A549 (cell line): ENCODE measurements at regions not wholly inside any gene's neighbourhood (a gene's known extent, or its start where the extent isn't known, plus 50 kb on each side); places are given as distances from the start of the nearest gene placed in this dataset.

Experiments used
- ATAC-seq, 2 experiments: fragments of 200-7000 bp in 1 of 2; fragments of >200 bp in 1 of 2; cut with Nextera tagmentation in 1 of 2; cut with Tn5 transposase in 1 of 2; 3 replicates each; pipeline versions ENCODE4 v1.8.0 to v1.9.1; 2018 to 2020; ENCODE audit warnings: mild to moderate bottlenecking in 1 of 2, moderate library complexity in 1 of 2
- CTCF ChIA-PET: fragments of 300-600 bp; sonication (Branson Sonifier 250); formaldehyde crosslinking; extraction: SDS; loops from one replicate; lab custom pipeline; 2021; ENCODE audit warnings: antibody characterized with exemption, inconsistent platforms; lab: Yijun Ruan, JAX
- POLR2A ChIA-PET: fragments of 350-600 bp; formaldehyde crosslinking; extraction: SDS; loops from one replicate; lab custom pipeline; 2021; ENCODE audit warnings: antibody characterized with exemption, inconsistent platforms; lab: Yijun Ruan, JAX
- DNase-seq, 2 experiments: peaks; one replicate each; pipeline versions ENCODE4 v3.0.0 to v3.0.0-alpha.2; 2011 to 2016; ENCODE audit warnings: low read depth in 1 of 2, low spot score in 1 of 2
- FAIRE-seq: peaks from 2 replicates; lab custom pipeline; 2011; peaks lifted over from hg19 to GRCh38; lab: Jason Lieb, UNC
- H3K27ac ChIP-seq, 2 experiments: fragments of >200 bp; sonication (Bioruptor Twin); formaldehyde crosslinking; 3 replicates each; pipeline ENCODE4 v1.5.1; 2016 to 2017
- H3K4me1 ChIP-seq: fragments of >200 bp; sonication (Bioruptor Twin); formaldehyde crosslinking; 3 replicates; pipeline ENCODE4 v1.6.1; 2016
- H3K4me2 ChIP-seq: fragments of >200 bp; sonication (Bioruptor Twin); formaldehyde crosslinking; 3 replicates; pipeline ENCODE4 v1.6.1; 2016
- H3K4me3 ChIP-seq: fragments of >200 bp; sonication (Bioruptor Twin); formaldehyde crosslinking; 3 replicates; pipeline ENCODE4 v1.5.1; 2016
- H3K9me3 ChIP-seq: fragments of >200 bp; sonication (Bioruptor Twin); formaldehyde crosslinking; 3 replicates; pipeline ENCODE4 v1.6.1; 2016
- ESRRA ChIP-seq: fragments of 150-350 bp; IDR thresholded peaks from 2 replicates; pipeline ENCODE4 v1.6.1; 2014; ENCODE audit warnings: mild to moderate bottlenecking, low read length, borderline replicate concordance
- FOSL2 ChIP-seq, 2 experiments: fragments of 450-650 bp in 1 of 2; fragments of >200 bp in 1 of 2; sonication (Bioruptor Twin) in 1 of 2; formaldehyde crosslinking; IDR thresholded peaks; 2 replicates each; pipeline versions ENCODE4 v1.5.0 to v1.6.1; 2016 to 2020; ENCODE audit warnings: mild to moderate bottlenecking in 1 of 2, moderate library complexity in 1 of 2
- HEYL ChIP-seq: fragments of 250-450 bp; sonication (Bioruptor Pico); IDR thresholded peaks from 2 replicates; pipeline ENCODE4 v1.8.0; 2021; ENCODE audit warnings: mild to moderate bottlenecking, moderate library complexity
- HMGXB4 ChIP-seq: fragments of 250-450 bp; sonication (Bioruptor Pico); IDR thresholded peaks from 2 replicates; pipeline ENCODE4 v1.5.0; 2021; ENCODE audit warnings: mild to moderate bottlenecking, moderate library complexity, borderline replicate concordance
- HOXB13 ChIP-seq: fragments of 250-450 bp; sonication (Bioruptor Pico); IDR thresholded peaks from 2 replicates; pipeline ENCODE4 v1.5.0; 2020; ENCODE audit warnings: low read depth, mild to moderate bottlenecking, moderate library complexity
- KDM5A ChIP-seq: fragments of 200-600 bp; sonication (generic); IDR thresholded peaks from 2 replicates; pipeline ENCODE4 v1.6.1; 2016; ENCODE audit warnings: antibody characterized with exemption, mild to moderate bottlenecking
- MYC ChIP-seq: IDR thresholded peaks from 2 replicates; pipeline ENCODE4 v1.6.1; 2012; ENCODE audit warnings: mild to moderate bottlenecking, inconsistent platforms, low read length, improper control_type of control experiment, borderline replicate concordance
- NFE2L2 ChIP-seq: fragments of 150-350 bp; conservative IDR thresholded peaks from 2 replicates; pipeline ENCODE4 v1.6.1; 2014; ENCODE audit warnings: low read length
- NR3C1 ChIP-seq: fragments of >200 bp; sonication (Bioruptor Twin); formaldehyde crosslinking; IDR thresholded peaks from 3 replicates; pipeline ENCODE4 v1.6.1; 2017
- PBX3 ChIP-seq: IDR thresholded peaks from 2 replicates; pipeline ENCODE4 v1.6.1; 2012
- POLR2A ChIP-seq: IDR thresholded peaks from 2 replicates; pipeline ENCODE4 v1.6.1; 2012; ENCODE audit warnings: mild to moderate bottlenecking, low read length
- POLR2AphosphoS2 ChIP-seq: conservative IDR thresholded peaks from 2 replicates; pipeline ENCODE4 v1.6.1; 2012; ENCODE audit warnings: low read length, improper control_type of control experiment, inconsistent platforms
- RNF2 ChIP-seq: fragments of 200-600 bp; sonication (generic); IDR thresholded peaks from 2 replicates; pipeline ENCODE4 v1.6.1; 2016; ENCODE audit warnings: low read depth, mild to moderate bottlenecking, antibody characterized with exemption, moderate library complexity, borderline replicate concordance
- TFCP2L1 ChIP-seq: fragments of 250-450 bp; sonication (Bioruptor Pico); IDR thresholded peaks from 2 replicates; pipeline ENCODE4 v1.5.0; 2021; ENCODE audit warnings: mild to moderate bottlenecking
- ZC3H11A ChIP-seq: fragments of 450-650 bp; IDR thresholded peaks from 2 replicates; pipeline ENCODE4 v1.6.1; 2014; ENCODE audit warnings: antibody characterized with exemption, mild to moderate bottlenecking
- ZFP36 ChIP-seq: fragments of 450-650 bp; IDR thresholded peaks from 2 replicates; pipeline ENCODE4 v1.6.1; 2014; ENCODE audit warnings: borderline replicate concordance; ENCODE audit not compliant: partially characterized antibody
- ZSCAN20 ChIP-seq: fragments of 250-450 bp; sonication (Bioruptor Pico); IDR thresholded peaks from 2 replicates; pipeline ENCODE4 v1.8.0; 2022; ENCODE audit warnings: mild to moderate bottlenecking, moderate library complexity
- WGBS: methylation state at CpG from one replicate; pipeline ENCODE4 v1.1.6; 2017; ENCODE audit errors: missing lambda C conversion rate; 5-methylcytosine and 5-hydroxymethylcytosine counted together
- TF ChIP-seq, protein P1 (sequence below): fragments of >200 bp; sonication (Bioruptor Twin); formaldehyde crosslinking; IDR thresholded peaks from 2 replicates; pipeline ENCODE4 v1.6.1; 2016
- TF ChIP-seq, protein P2 (sequence below): IDR thresholded peaks from 2 replicates; pipeline ENCODE4 v1.6.1; 2012
- TF ChIP-seq, protein P3 (sequence below): fragments of >200 bp; sonication (Bioruptor Twin); formaldehyde crosslinking; IDR thresholded peaks from 3 replicates; pipeline ENCODE4 v1.6.1; 2016
- TF ChIP-seq, protein P4 (sequence below): fragments of 200-600 bp; sonication (generic); IDR thresholded peaks from 2 replicates; pipeline ENCODE4 v1.6.1; 2016; ENCODE audit warnings: antibody characterized with exemption, mild to moderate bottlenecking, moderate library complexity

DNA sequence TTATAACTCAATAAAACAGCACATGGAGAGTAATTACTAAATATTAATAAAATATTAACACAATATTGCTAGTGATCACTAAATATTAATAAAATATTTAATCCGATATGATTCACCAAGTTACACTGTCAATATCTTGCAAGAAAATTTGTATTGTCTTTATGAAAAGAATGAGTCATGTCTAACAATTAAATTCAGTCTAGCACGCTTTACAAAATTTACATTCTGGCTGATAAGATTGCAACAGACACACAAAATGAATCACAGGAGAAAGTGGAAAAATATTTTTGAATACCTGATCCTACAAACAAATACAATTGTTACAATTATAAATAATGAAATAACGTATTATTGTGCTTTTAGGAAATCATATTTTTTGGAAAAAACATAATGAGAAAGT is 567.2 kb downstream of the EFNA5 start:
- H3K4me2 ChIP-seq = no peak overlapping the region
- WGBS = 80% methylated on average over 3 of the region's 3 CpGs
- ATAC-seq (no peak), FAIRE-seq (no peak), DNase-seq (no peak)
- CTCF ChIA-PET = no interaction called here
- H3K27ac ChIP-seq = no peak overlapping the region
- no peak overlapping the region for H3K4me3 ChIP-seq
- POLR2A ChIA-PET = no interaction called here
- TF ChIP-seq FOSL2 (IDR thresholded peaks at IDR 0.05) (no peak), FOSL2 (CRISPR knock-in tag; IDR thresholded peaks at IDR 0.05) (peak; percentile 51; the same call in 1 of the 2 replicates), HMGXB4 (no peak)
- peaks cover 9% of the 10 kb centered on the region; the same call in 1 of the 3 replicates for H3K4me1 ChIP-seq
- H3K9me3 ChIP-seq = no peaks in the 10 kb centered on the region

GRCh38 chr5:107100121-107100520 is 570.6 kb downstream of the EFNA5 start:
- TF ChIP-seq FOSL2 (IDR thresholded peaks at IDR 0.05) = no peak
- TF ChIP-seq FOSL2 (CRISPR knock-in tag; IDR thresholded peaks at IDR 0.05) = no peak
- TF ChIP-seq, protein P1, sequence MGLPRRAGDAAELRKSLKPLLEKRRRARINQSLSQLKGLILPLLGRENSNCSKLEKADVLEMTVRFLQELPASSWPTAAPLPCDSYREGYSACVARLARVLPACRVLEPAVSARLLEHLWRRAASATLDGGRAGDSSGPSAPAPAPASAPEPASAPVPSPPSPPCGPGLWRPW = no peak
- TF ChIP-seq RNF2 = no peak
- TF ChIP-seq KDM5A = no peak
- no peak for TF ChIP-seq POLR2AphosphoS2
- TF ChIP-seq, protein P2, sequence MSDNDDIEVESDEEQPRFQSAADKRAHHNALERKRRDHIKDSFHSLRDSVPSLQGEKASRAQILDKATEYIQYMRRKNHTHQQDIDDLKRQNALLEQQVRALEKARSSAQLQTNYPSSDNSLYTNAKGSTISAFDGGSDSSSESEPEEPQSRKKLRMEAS = no peak
- no peak for TF ChIP-seq ZC3H11A
- TF ChIP-seq HEYL = no peak
- TF ChIP-seq NFE2L2 = no peak
- no peak for TF ChIP-seq ZFP36
- TF ChIP-seq ESRRA = no peak
- TF ChIP-seq, protein P3, sequence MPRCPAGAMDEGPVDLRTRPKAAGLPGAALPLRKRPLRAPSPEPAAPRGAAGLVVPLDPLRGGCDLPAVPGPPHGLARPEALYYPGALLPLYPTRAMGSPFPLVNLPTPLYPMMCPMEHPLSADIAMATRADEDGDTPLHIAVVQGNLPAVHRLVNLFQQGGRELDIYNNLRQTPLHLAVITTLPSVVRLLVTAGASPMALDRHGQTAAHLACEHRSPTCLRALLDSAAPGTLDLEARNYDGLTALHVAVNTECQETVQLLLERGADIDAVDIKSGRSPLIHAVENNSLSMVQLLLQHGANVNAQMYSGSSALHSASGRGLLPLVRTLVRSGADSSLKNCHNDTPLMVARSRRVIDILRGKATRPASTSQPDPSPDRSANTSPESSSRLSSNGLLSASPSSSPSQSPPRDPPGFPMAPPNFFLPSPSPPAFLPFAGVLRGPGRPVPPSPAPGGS = no peak
- TF ChIP-seq NR3C1 = no peak
- no peak for TF ChIP-seq TFCP2L1
- TF ChIP-seq POLR2A = no peak
- TF ChIP-seq, protein P4, sequence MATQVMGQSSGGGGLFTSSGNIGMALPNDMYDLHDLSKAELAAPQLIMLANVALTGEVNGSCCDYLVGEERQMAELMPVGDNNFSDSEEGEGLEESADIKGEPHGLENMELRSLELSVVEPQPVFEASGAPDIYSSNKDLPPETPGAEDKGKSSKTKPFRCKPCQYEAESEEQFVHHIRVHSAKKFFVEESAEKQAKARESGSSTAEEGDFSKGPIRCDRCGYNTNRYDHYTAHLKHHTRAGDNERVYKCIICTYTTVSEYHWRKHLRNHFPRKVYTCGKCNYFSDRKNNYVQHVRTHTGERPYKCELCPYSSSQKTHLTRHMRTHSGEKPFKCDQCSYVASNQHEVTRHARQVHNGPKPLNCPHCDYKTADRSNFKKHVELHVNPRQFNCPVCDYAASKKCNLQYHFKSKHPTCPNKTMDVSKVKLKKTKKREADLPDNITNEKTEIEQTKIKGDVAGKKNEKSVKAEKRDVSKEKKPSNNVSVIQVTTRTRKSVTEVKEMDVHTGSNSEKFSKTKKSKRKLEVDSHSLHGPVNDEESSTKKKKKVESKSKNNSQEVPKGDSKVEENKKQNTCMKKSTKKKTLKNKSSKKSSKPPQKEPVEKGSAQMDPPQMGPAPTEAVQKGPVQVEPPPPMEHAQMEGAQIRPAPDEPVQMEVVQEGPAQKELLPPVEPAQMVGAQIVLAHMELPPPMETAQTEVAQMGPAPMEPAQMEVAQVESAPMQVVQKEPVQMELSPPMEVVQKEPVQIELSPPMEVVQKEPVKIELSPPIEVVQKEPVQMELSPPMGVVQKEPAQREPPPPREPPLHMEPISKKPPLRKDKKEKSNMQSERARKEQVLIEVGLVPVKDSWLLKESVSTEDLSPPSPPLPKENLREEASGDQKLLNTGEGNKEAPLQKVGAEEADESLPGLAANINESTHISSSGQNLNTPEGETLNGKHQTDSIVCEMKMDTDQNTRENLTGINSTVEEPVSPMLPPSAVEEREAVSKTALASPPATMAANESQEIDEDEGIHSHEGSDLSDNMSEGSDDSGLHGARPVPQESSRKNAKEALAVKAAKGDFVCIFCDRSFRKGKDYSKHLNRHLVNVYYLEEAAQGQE = no peak
- DNase-seq (no peak), FAIRE-seq (no peak), ATAC-seq (no peak)
- CTCF ChIA-PET = no interaction called here
- POLR2A ChIA-PET = no interaction called here
- 54% methylated on average over 3 of the region's 3 CpGs for WGBS
- H3K4me2 ChIP-seq = peak overlapping the region; percentile 16; the same call in 1 of the 3 replicates
- no peak overlapping the region for H3K4me3 ChIP-seq
- no peaks in the 10 kb centered on the region for H3K9me3 ChIP-seq
- no peak overlapping the region for H3K27ac ChIP-seq
- peaks cover 9% of the 10 kb centered on the region; the same call in 1 of the 3 replicates for H3K4me1 ChIP-seq

DNA sequence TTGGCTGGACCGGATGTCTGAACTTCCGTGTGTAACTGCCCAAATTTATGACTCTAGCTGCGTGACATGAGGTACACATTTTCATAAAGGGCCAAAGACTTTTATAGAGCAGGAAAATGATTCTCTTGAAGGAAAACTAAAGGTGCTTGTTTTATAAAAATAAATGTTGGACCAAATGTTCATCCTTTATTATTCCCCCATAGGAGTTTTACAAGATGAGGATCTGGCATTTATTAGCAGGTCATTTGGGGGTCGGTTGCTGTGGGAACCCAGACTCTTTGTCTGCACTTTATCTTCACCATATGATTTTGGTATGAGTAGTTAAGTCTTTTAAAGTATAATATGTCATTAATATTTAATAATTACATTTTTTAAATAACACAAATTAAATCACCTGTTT is 571.2 kb downstream of the EFNA5 start:
- Histone ChIP-seq H3K4me3 (no peak overlapping the region), H3K4me2 (no peak overlapping the region), H3K9me3 (no peaks in the 10 kb centered on the region), H3K4me1 (peaks cover 6% of the 10 kb centered on the region; the same call in 1 of the 3 replicates), H3K27ac (no peak overlapping the region)
- FAIRE-seq = no peak
- WGBS = 87% methylated on average over 4 of the region's 4 CpGs
- no peak for TF ChIP-seq POLR2A
- TF ChIP-seq ZSCAN20 (CRISPR knock-in tag) = no peak
- no peak for TF ChIP-seq MYC
- no peak for TF ChIP-seq HOXB13
- TF ChIP-seq, protein P3 = no peak
- no peak for TF ChIP-seq PBX3
- CTCF ChIA-PET = no interaction called here
- ATAC-seq = no peak
- DNase-seq = no peak
- POLR2A ChIA-PET = no interaction called here
